NB4 (cell line): ENCODE measurements at regions not wholly inside any gene's neighbourhood (a gene's known extent, or its start where the extent isn't known, plus 50 kb on each side); places are given as distances from the start of the nearest gene placed in this dataset.

ENCODE experiments used
- MYC ChIP-seq: IDR thresholded peaks from 2 replicates; pipeline ENCODE4 v1.6.1; 2011; ENCODE audit warnings: low read depth, low read length
- POLR2A ChIP-seq: IDR thresholded peaks from 2 replicates; pipeline ENCODE4 v1.6.1; 2011; ENCODE audit warnings: mild to moderate bottlenecking; ENCODE audit not compliant: insufficient read length; ENCODE audit errors: extremely low read depth
- TF ChIP-seq, protein P1 (sequence below): IDR thresholded peaks from one replicate; pipeline ENCODE4 v1.5.1; 2012; ENCODE audit warnings: low read depth, low read length
- TF ChIP-seq, protein P2 (sequence below): IDR thresholded peaks from 2 replicates; pipeline ENCODE4 v1.6.1; 2011; ENCODE audit warnings: low read depth, low read length

DNA sequence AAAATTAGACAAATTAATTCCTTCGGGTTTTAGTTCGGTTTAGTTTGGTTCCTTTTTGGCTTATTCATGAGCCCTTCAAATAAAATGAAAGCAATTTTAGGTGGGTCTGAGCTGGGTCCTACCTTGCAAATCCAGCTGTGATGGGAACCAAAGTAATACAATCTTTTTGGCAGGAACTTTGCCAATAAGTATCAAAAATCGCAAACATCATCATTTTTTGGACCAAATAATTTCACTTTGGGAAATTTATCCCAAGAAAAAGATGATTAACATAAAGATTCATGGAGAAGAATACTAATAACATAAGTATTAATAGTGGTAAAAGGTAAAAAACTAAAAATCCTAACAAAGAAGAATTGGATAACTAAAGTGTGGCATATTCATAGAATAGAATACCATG is 67.8 kb upstream of the MYOCD start:
- TF ChIP-seq, protein P1, sequence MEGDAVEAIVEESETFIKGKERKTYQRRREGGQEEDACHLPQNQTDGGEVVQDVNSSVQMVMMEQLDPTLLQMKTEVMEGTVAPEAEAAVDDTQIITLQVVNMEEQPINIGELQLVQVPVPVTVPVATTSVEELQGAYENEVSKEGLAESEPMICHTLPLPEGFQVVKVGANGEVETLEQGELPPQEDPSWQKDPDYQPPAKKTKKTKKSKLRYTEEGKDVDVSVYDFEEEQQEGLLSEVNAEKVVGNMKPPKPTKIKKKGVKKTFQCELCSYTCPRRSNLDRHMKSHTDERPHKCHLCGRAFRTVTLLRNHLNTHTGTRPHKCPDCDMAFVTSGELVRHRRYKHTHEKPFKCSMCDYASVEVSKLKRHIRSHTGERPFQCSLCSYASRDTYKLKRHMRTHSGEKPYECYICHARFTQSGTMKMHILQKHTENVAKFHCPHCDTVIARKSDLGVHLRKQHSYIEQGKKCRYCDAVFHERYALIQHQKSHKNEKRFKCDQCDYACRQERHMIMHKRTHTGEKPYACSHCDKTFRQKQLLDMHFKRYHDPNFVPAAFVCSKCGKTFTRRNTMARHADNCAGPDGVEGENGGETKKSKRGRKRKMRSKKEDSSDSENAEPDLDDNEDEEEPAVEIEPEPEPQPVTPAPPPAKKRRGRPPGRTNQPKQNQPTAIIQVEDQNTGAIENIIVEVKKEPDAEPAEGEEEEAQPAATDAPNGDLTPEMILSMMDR, result no peak
- TF ChIP-seq, protein P2, sequence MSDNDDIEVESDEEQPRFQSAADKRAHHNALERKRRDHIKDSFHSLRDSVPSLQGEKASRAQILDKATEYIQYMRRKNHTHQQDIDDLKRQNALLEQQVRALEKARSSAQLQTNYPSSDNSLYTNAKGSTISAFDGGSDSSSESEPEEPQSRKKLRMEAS, result no peak
- TF ChIP-seq POLR2A, result no peak
- TF ChIP-seq MYC, result no peak
